ENCODE measurements at regions not wholly inside any gene's neighbourhood (a gene's known extent, or its start where the extent isn't known, plus 50 kb on each side); places are given as distances from the start of the nearest gene placed in this dataset.

DNA sequence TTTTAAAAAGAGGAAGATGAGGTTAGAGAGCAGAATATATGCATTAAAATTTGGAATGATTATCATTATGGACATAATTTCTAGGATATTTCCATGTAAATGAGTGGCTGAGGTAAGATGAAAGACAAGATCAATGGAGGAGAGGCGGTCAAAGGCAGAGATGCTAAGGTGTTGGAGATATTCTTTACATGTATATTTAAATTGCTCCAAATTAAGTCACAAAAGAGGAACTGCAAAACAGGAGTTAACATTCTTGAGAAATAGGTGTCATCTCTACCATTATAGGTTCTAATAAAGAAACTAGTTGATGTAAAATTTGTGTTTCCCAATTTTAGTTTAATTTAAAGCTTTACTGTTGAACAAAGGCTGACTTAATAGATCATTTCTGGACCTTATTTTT, 268.5 kb upstream of the PPFIA2 start:
- Histone ChIP-seq H3K79me2 (ENCODE audit: insufficient read depth) (no peaks in the 10 kb centered on the region), H3K27ac (ENCODE audit: low read depth in 2 of 2, low read length in 1 of 2) (no peak overlapping the region), H3K4me1 (ENCODE audit: control insufficient read depth in 1 of 2, insufficient read depth in 2 of 2, low read depth in 1 of 2, low read length in 1 of 2) (no peaks in the 10 kb centered on the region), H3K9ac (no peak overlapping the region), H4K20me1 (ENCODE audit: insufficient read depth) (no peaks in the 10 kb centered on the region), H3K9me3 (no peaks in the 10 kb centered on the region), H2AFZ (ENCODE audit: low read depth) (no peak overlapping the region), H3F3A (replicated peaks; ENCODE audit: insufficient read depth) (no peaks in the 10 kb centered on the region), H3K27me3 (ENCODE audit: insufficient read depth) (no peaks in the 10 kb centered on the region), H3K4me3 (ENCODE audit: low read depth in 2 of 2, low read length in 1 of 2) (no peak overlapping the region), H3K36me3 (replicated peaks in 1 of 2; ENCODE audit: control insufficient read depth in 1 of 2, insufficient read depth in 2 of 2, low read length in 1 of 2) (no peaks in the 10 kb centered on the region), H3K4me2 (no peak overlapping the region), H3K9me2 (no peaks in the 10 kb centered on the region)
- DNase-seq: no peak
- 11% methylated on average over 1 of the region's 1 CpG for WGBS (ENCODE audit: low lambda C conversion rate)
- TF ChIP-seq TAF1 (IDR thresholded peaks at IDR 0.05; ENCODE audit: borderline replicate concordance, low read depth, low read length) (no peak), RAD21 (IDR thresholded peaks at IDR 0.05; ENCODE audit: low read length) (no peak), MEF2A (IDR thresholded peaks at IDR 0.05; ENCODE audit: borderline replicate concordance, low read depth) (no peak), POLR2AphosphoS5 (IDR thresholded peaks at IDR 0.05; ENCODE audit: low read depth, low read length) (no peak), RXRA (IDR thresholded peaks at IDR 0.05; ENCODE audit: borderline replicate concordance, low read depth) (no peak), NFIC (IDR thresholded peaks at IDR 0.05; ENCODE audit: borderline replicate concordance) (no peak), JUND (IDR thresholded peaks at IDR 0.05) (no peak), GABPA (IDR thresholded peaks at IDR 0.05; ENCODE audit: low read depth) (no peak), SIN3A (IDR thresholded peaks at IDR 0.05; ENCODE audit: borderline replicate concordance, low read depth, low read length) (no peak), FOSL2 (IDR thresholded peaks at IDR 0.05; ENCODE audit: borderline replicate concordance, low read depth) (no peak), TEAD4 (IDR thresholded peaks at IDR 0.05; ENCODE audit: borderline replicate concordance, insufficient read depth) (no peak), CHD2 (IDR thresholded peaks at IDR 0.05; ENCODE audit: low read length, partially characterized antibody) (no peak), FOXJ3 (CRISPR knock-in tag; IDR thresholded peaks at IDR 0.05) (no peak), TCF12 (IDR thresholded peaks at IDR 0.05) (no peak)
- TF ChIP-seq, protein P1, sequence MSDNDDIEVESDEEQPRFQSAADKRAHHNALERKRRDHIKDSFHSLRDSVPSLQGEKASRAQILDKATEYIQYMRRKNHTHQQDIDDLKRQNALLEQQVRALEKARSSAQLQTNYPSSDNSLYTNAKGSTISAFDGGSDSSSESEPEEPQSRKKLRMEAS (IDR thresholded peaks at IDR 0.05; ENCODE audit: low read depth): no peak
- TF ChIP-seq, protein P2, sequence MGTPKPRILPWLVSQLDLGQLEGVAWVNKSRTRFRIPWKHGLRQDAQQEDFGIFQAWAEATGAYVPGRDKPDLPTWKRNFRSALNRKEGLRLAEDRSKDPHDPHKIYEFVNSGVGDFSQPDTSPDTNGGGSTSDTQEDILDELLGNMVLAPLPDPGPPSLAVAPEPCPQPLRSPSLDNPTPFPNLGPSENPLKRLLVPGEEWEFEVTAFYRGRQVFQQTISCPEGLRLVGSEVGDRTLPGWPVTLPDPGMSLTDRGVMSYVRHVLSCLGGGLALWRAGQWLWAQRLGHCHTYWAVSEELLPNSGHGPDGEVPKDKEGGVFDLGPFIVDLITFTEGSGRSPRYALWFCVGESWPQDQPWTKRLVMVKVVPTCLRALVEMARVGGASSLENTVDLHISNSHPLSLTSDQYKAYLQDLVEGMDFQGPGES (IDR thresholded peaks at IDR 0.05; ENCODE audit: low read depth, low read length): no peak
- POLR2A ChIA-PET: no interaction called here
- CTCF ChIA-PET: interaction anchor here (2.0 kb wide), 1 partner anchor 10 kb away, joined by 6 read pairs; no protein-coding TSS in a partner anchor

DNA sequence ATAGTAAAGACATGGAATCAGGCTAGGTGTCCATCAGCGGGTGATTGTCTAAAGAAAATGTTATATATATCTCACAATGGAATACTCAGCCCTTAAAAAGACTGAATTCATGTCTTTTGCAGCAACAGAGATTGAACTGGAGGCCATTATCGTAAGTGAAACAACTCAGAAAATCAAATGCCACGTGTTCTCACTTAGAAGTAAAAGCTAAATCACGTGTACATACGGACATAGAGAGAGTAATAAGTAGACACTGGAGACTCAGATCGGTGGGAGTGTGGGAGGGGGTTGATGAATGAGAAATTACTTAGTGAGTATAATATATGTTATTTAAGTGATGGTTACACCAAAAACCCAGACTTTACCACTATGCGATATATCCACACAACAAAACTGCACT, 266.3 kb upstream of the PPFIA2 start:
- POLR2A ChIA-PET: no interaction called here
- Histone ChIP-seq H3K4me2 (no peak overlapping the region), H2AFZ (ENCODE audit: low read depth) (0 out of 2 replicates have a peak overlapping the region, but pooled peaks have one; percentile 14), H3K27me3 (ENCODE audit: insufficient read depth) (no peaks in the 10 kb centered on the region), H3K4me1 (ENCODE audit: control insufficient read depth in 1 of 2, insufficient read depth in 2 of 2, low read depth in 1 of 2, low read length in 1 of 2) (no peaks in the 10 kb centered on the region), H3K4me3 (ENCODE audit: low read depth in 2 of 2, low read length in 1 of 2) (no peak overlapping the region), H3K9ac (no peak overlapping the region), H3K79me2 (ENCODE audit: insufficient read depth) (no peaks in the 10 kb centered on the region), H3F3A (replicated peaks; ENCODE audit: insufficient read depth) (no peaks in the 10 kb centered on the region), H4K20me1 (ENCODE audit: insufficient read depth) (no peaks in the 10 kb centered on the region), H3K27ac (ENCODE audit: low read depth in 2 of 2, low read length in 1 of 2) (no peak overlapping the region), H3K9me2 (no peaks in the 10 kb centered on the region), H3K36me3 (replicated peaks in 1 of 2; ENCODE audit: control insufficient read depth in 1 of 2, insufficient read depth in 2 of 2, low read length in 1 of 2) (no peaks in the 10 kb centered on the region), H3K9me3 (no peaks in the 10 kb centered on the region)
- no peak for DNase-seq
- TF ChIP-seq, protein P3, sequence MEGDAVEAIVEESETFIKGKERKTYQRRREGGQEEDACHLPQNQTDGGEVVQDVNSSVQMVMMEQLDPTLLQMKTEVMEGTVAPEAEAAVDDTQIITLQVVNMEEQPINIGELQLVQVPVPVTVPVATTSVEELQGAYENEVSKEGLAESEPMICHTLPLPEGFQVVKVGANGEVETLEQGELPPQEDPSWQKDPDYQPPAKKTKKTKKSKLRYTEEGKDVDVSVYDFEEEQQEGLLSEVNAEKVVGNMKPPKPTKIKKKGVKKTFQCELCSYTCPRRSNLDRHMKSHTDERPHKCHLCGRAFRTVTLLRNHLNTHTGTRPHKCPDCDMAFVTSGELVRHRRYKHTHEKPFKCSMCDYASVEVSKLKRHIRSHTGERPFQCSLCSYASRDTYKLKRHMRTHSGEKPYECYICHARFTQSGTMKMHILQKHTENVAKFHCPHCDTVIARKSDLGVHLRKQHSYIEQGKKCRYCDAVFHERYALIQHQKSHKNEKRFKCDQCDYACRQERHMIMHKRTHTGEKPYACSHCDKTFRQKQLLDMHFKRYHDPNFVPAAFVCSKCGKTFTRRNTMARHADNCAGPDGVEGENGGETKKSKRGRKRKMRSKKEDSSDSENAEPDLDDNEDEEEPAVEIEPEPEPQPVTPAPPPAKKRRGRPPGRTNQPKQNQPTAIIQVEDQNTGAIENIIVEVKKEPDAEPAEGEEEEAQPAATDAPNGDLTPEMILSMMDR (IDR thresholded peaks at IDR 0.05): no peak
- TF ChIP-seq FOXM1 (IDR thresholded peaks at IDR 0.05; ENCODE audit: low read depth) (no peak), EZH2phosphoT487 (IDR thresholded peaks at IDR 0.05; ENCODE audit: borderline replicate concordance, low read depth) (no peak), RAD21 (IDR thresholded peaks at IDR 0.05; ENCODE audit: low read length) (no peak), JUND (IDR thresholded peaks at IDR 0.05) (no peak), TCF12 (IDR thresholded peaks at IDR 0.05) (no peak), NFIC (IDR thresholded peaks at IDR 0.05; ENCODE audit: borderline replicate concordance) (no peak), MEF2A (IDR thresholded peaks at IDR 0.05; ENCODE audit: borderline replicate concordance, low read depth) (no peak), SMC3 (IDR thresholded peaks at IDR 0.05; ENCODE audit: low read depth, low read length) (no peak), TEAD4 (IDR thresholded peaks at IDR 0.05; ENCODE audit: borderline replicate concordance, insufficient read depth) (no peak), CHD2 (IDR thresholded peaks at IDR 0.05; ENCODE audit: low read length, partially characterized antibody) (no peak), RCOR1 (IDR thresholded peaks at IDR 0.05; ENCODE audit: low read length) (no peak)
- TF ChIP-seq, protein P4, sequence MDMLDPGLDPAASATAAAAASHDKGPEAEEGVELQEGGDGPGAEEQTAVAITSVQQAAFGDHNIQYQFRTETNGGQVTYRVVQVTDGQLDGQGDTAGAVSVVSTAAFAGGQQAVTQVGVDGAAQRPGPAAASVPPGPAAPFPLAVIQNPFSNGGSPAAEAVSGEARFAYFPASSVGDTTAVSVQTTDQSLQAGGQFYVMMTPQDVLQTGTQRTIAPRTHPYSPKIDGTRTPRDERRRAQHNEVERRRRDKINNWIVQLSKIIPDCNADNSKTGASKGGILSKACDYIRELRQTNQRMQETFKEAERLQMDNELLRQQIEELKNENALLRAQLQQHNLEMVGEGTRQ (IDR thresholded peaks at IDR 0.05; ENCODE audit: borderline replicate concordance, low read depth, low read length): no peak
- 18% methylated on average over 7 of the region's 7 CpGs for WGBS (ENCODE audit: low lambda C conversion rate)
- CTCF ChIA-PET: no interaction called here
